ENCODE measurements at regions not wholly inside any gene's neighbourhood (a gene's known extent, or its start where the extent isn't known, plus 50 kb on each side); places are given as distances from the start of the nearest gene placed in this dataset.

DNA sequence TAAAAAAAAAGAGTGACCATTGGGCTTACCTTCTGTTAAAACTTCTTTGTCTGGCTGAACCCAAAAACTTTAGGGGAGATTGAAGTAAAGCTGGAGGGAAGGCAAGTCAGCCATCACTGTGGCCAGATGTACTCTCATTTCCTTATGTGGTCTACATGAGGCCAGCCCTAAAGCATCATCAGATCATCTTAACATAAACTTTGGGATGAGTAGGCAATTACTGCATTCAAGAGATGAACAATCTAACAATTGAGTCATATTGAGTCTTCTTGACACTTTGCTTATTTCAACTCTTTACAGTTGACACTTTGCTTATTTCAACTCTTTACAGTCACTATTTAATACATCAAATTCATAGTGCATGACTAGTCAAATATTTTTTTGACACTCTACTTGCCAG is 155.6 kb downstream of the QPCT start:
- H3K27ac ChIP-seq (ENCODE audit: low read depth in 2 of 2, low read length in 2 of 2), result no peak overlapping the region
- no peaks in the 10 kb centered on the region for H3K27me3 ChIP-seq (ENCODE audit: control insufficient read depth in 2 of 2, insufficient read depth in 2 of 2, low read length in 2 of 2)
- H3K4me1 ChIP-seq (ENCODE audit: control insufficient read depth in 2 of 2, insufficient read depth in 2 of 2, low read length in 2 of 2), result no peaks in the 10 kb centered on the region
- H3K9me3 ChIP-seq (ENCODE audit: control insufficient read depth in 2 of 2, low read length in 2 of 2), result no peaks in the 10 kb centered on the region
- H3K9ac ChIP-seq (ENCODE audit: low read depth in 1 of 2, low read length in 2 of 2), result no peak overlapping the region
- H3K4me3 ChIP-seq (ENCODE audit: low read length in 2 of 2), result no peak overlapping the region
- no peaks in the 10 kb centered on the region for H3K36me3 ChIP-seq (ENCODE audit: control insufficient read depth in 2 of 2, insufficient read depth in 2 of 2, low read length in 2 of 2)

DNA sequence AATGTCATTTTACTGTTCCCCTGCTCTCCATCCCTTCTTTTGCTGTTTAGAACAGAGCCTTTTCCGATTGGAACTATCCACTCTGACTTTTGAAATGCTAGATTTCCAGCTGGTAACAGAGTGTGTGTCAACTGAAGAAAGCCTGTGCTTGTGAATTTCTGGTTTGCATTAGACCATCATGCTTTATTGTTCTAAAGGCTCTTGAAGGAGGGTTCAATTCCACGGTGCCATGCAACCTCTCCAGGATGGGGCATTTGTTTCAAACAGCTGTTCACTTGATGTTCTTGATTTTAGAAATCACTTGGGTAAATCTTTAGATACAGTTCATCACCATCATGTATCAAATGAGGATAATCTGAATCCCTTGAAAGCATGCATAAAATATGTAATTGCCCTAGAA is 156.7 kb downstream of the QPCT start:
- no peaks in the 10 kb centered on the region for H3K27me3 ChIP-seq (ENCODE audit: control insufficient read depth in 2 of 2, insufficient read depth in 2 of 2, low read length in 2 of 2)
- no peak overlapping the region for H3K9ac ChIP-seq (ENCODE audit: low read depth in 1 of 2, low read length in 2 of 2)
- no peak overlapping the region for H3K4me3 ChIP-seq (ENCODE audit: low read length in 2 of 2)
- no peaks in the 10 kb centered on the region for H3K9me3 ChIP-seq (ENCODE audit: control insufficient read depth in 2 of 2, low read length in 2 of 2)
- H3K4me1 ChIP-seq (ENCODE audit: control insufficient read depth in 2 of 2, insufficient read depth in 2 of 2, low read length in 2 of 2), result no peaks in the 10 kb centered on the region
- no peak overlapping the region for H3K27ac ChIP-seq (ENCODE audit: low read depth in 2 of 2, low read length in 2 of 2)
- no peaks in the 10 kb centered on the region for H3K36me3 ChIP-seq (ENCODE audit: control insufficient read depth in 2 of 2, insufficient read depth in 2 of 2, low read length in 2 of 2)

DNA sequence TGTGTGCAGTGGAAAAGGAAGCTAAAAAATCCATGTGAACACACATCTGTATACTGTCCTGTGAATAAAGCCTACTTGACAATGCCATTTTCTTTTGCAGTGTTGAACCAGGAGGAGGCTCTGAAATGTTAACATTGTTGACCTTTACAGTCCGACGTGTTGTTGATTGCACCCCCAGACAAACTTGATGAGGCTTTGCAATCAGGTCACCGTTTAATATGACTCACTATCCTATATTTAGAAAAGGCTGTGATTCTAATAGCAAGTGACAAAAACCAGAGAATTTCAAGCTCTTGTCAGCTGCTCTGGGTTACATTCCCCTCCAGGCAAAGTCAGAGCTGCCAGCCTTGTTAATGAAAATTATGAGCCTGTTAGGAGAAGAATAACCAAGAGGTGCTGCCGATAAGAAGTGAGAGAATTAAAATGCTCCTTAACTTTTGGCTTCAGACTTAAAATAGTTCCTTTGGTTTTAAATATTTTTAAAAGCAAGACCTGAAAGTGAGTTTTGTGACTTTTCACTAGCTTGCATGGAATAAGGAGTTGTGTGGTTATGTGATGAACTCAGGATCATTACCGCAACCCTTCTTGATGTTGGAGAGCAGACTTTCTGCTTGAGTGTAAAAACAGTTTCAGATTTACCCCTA is 162.1 kb downstream of the QPCT start:
- H3K36me3 ChIP-seq (ENCODE audit: control insufficient read depth in 2 of 2, insufficient read depth in 2 of 2, low read length in 2 of 2), result no peaks in the 10 kb centered on the region
- H3K27ac ChIP-seq (ENCODE audit: low read depth in 2 of 2, low read length in 2 of 2), result no peak overlapping the region
- H3K9ac ChIP-seq (ENCODE audit: low read depth in 1 of 2, low read length in 2 of 2), result no peak overlapping the region
- no peaks in the 10 kb centered on the region for H3K4me1 ChIP-seq (ENCODE audit: control insufficient read depth in 2 of 2, insufficient read depth in 2 of 2, low read length in 2 of 2)
- H3K27me3 ChIP-seq (ENCODE audit: control insufficient read depth in 2 of 2, insufficient read depth in 2 of 2, low read length in 2 of 2), result no peaks in the 10 kb centered on the region
- H3K9me3 ChIP-seq (ENCODE audit: control insufficient read depth in 2 of 2, low read length in 2 of 2), result no peaks in the 10 kb centered on the region
- H3K4me3 ChIP-seq (ENCODE audit: low read length in 2 of 2), result no peak overlapping the region

DNA sequence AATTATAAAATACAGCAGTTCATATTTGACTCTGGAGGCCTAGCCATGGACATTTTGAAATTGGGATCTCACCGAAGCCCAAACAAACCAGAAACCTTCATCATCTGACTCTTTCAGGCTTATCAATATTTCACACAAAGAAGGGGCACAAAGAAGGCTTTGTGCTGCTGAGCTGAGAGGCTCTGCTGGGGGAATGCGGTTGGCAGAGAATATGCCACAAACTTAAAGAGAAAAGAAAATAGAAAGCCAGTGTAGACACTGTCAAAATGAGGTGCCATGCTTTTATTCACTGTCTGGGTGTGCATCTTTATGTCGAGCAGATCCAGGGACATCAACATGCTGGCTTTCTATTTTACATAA is 162.6 kb downstream of the QPCT start:
- Histone ChIP-seq H3K4me1 (ENCODE audit: control insufficient read depth in 2 of 2, insufficient read depth in 2 of 2, low read length in 2 of 2) (no peaks in the 10 kb centered on the region), H3K27me3 (ENCODE audit: control insufficient read depth in 2 of 2, insufficient read depth in 2 of 2, low read length in 2 of 2) (no peaks in the 10 kb centered on the region), H3K4me3 (ENCODE audit: low read length in 2 of 2) (no peak overlapping the region), H3K36me3 (ENCODE audit: control insufficient read depth in 2 of 2, insufficient read depth in 2 of 2, low read length in 2 of 2) (no peaks in the 10 kb centered on the region), H3K27ac (ENCODE audit: low read depth in 2 of 2, low read length in 2 of 2) (no peak overlapping the region), H3K9me3 (ENCODE audit: control insufficient read depth in 2 of 2, low read length in 2 of 2) (no peaks in the 10 kb centered on the region), H3K9ac (ENCODE audit: low read depth in 1 of 2, low read length in 2 of 2) (no peak overlapping the region)

DNA sequence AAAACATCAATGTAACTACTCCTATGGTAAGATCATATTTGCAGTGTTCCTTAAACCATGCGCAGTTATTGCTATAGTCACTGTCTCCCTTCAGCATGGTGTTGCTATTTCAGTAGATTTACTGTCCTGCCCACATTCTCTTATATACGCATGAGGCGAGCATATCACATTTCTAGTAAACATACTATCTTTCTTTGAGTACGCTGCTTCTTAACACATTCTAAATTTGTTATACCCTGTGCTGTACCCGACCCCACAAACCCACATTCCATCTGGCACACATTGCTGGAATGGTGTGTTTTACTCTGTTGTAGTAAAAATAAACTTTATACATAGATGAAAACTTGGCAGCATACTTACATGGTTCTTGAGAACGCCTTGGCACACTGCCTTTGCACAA is 163.3 kb downstream of the QPCT start:
- H3K4me1 ChIP-seq (ENCODE audit: control insufficient read depth in 2 of 2, insufficient read depth in 2 of 2, low read length in 2 of 2), result no peaks in the 10 kb centered on the region
- H3K9ac ChIP-seq (ENCODE audit: low read depth in 1 of 2, low read length in 2 of 2), result no peak overlapping the region
- H3K36me3 ChIP-seq (ENCODE audit: control insufficient read depth in 2 of 2, insufficient read depth in 2 of 2, low read length in 2 of 2), result no peaks in the 10 kb centered on the region
- no peaks in the 10 kb centered on the region for H3K9me3 ChIP-seq (ENCODE audit: control insufficient read depth in 2 of 2, low read length in 2 of 2)
- H3K27ac ChIP-seq (ENCODE audit: low read depth in 2 of 2, low read length in 2 of 2), result no peak overlapping the region
- no peak overlapping the region for H3K4me3 ChIP-seq (ENCODE audit: low read length in 2 of 2)
- H3K27me3 ChIP-seq (ENCODE audit: control insufficient read depth in 2 of 2, insufficient read depth in 2 of 2, low read length in 2 of 2), result no peaks in the 10 kb centered on the region

DNA sequence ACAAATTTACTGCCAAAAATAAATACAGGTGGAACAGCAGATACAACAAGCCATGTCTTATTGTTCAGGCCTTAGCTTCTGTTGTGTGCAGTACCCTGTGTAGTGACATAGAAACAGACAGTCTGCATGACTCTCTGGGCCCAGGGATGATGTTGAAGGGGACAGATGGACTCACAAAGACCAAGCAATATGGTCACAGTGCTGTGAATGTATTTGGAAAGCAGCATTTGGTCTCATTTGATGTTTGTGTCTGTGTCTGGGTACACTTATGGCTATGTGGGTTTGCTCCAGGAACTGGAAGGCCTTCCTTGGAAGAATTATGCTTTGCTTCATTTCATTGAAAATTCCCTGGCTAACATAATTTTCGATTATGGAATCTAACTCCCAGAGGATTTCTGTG is 158.5 kb downstream of the CDC42EP3 start:
- Histone ChIP-seq H3K27ac (ENCODE audit: low read depth in 2 of 2, low read length in 2 of 2) (no peak overlapping the region), H3K4me3 (ENCODE audit: low read length in 2 of 2) (no peak overlapping the region), H3K27me3 (ENCODE audit: control insufficient read depth in 2 of 2, insufficient read depth in 2 of 2, low read length in 2 of 2) (no peaks in the 10 kb centered on the region), H3K9me3 (ENCODE audit: control insufficient read depth in 2 of 2, low read length in 2 of 2) (no peaks in the 10 kb centered on the region), H3K4me1 (ENCODE audit: control insufficient read depth in 2 of 2, insufficient read depth in 2 of 2, low read length in 2 of 2) (no peaks in the 10 kb centered on the region), H3K36me3 (ENCODE audit: control insufficient read depth in 2 of 2, insufficient read depth in 2 of 2, low read length in 2 of 2) (no peaks in the 10 kb centered on the region), H3K9ac (ENCODE audit: low read depth in 1 of 2, low read length in 2 of 2) (no peak overlapping the region)

DNA sequence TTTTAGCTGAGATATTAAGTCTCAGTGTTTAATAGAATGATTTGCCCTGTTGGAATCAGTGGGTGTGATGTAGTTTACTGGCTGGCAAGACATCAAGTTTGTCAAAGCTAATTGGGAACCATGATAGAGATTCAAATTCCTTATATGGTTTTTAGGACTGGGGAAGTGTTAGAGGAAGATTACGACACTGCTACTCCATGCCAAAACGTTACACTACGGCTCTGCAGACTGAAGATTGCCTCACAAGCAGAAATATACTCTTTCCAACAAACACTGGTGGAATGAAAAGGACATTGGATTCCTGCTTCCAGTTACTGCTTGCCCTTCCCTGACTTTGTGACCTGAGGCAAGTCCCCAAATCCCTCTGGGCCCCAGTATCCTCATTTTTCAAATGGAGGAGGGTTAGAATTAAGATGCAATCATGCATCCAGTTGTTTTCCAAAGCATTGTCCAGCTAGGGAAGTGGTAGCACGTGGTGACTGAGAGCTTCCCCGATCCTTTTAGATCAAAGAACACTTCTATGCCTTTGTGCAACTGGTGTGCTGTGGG is 147.6 kb downstream of the CDC42EP3 start:
- H3K4me1 ChIP-seq (ENCODE audit: control insufficient read depth in 2 of 2, insufficient read depth in 2 of 2, low read length in 2 of 2), result no peaks in the 10 kb centered on the region
- peak overlapping the region; percentile 4 to 9 for H3K27ac ChIP-seq (ENCODE audit: low read depth in 2 of 2, low read length in 2 of 2)
- no peaks in the 10 kb centered on the region for H3K36me3 ChIP-seq (ENCODE audit: control insufficient read depth in 2 of 2, insufficient read depth in 2 of 2, low read length in 2 of 2)
- no peak overlapping the region for H3K4me3 ChIP-seq (ENCODE audit: low read length in 2 of 2)
- H3K27me3 ChIP-seq (ENCODE audit: control insufficient read depth in 2 of 2, insufficient read depth in 2 of 2, low read length in 2 of 2), result no peaks in the 10 kb centered on the region
- no peak overlapping the region for H3K9ac ChIP-seq (ENCODE audit: low read depth in 1 of 2, low read length in 2 of 2)
- no peaks in the 10 kb centered on the region for H3K9me3 ChIP-seq (ENCODE audit: control insufficient read depth in 2 of 2, low read length in 2 of 2)

DNA sequence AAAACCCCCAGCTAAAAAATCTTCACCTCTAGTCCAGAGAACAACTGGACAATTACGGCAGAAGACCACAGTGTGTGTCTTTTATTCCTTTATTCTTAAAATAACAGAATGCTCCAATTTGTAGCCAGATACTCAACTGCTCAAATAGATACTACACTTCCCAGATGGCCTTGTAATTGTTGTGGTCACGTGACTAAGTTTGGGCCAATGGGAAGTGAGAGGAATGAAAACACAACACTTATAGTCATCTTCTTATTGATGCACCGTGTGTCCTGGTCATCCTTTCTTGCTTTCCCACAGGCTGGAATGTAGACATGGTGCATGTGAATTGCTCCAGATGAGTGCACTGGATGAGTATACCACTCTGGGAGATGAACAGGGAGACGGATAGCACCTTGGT is 145.1 kb downstream of the CDC42EP3 start:
- Histone ChIP-seq H3K9ac (ENCODE audit: low read depth in 1 of 2, low read length in 2 of 2) (no peak overlapping the region), H3K36me3 (ENCODE audit: control insufficient read depth in 2 of 2, insufficient read depth in 2 of 2, low read length in 2 of 2) (no peaks in the 10 kb centered on the region), H3K4me3 (ENCODE audit: low read length in 2 of 2) (no peak overlapping the region), H3K27me3 (ENCODE audit: control insufficient read depth in 2 of 2, insufficient read depth in 2 of 2, low read length in 2 of 2) (no peaks in the 10 kb centered on the region), H3K9me3 (ENCODE audit: control insufficient read depth in 2 of 2, low read length in 2 of 2) (no peaks in the 10 kb centered on the region), H3K27ac (ENCODE audit: low read depth in 2 of 2, low read length in 2 of 2) (no peak overlapping the region), H3K4me1 (ENCODE audit: control insufficient read depth in 2 of 2, insufficient read depth in 2 of 2, low read length in 2 of 2) (no peaks in the 10 kb centered on the region)

DNA sequence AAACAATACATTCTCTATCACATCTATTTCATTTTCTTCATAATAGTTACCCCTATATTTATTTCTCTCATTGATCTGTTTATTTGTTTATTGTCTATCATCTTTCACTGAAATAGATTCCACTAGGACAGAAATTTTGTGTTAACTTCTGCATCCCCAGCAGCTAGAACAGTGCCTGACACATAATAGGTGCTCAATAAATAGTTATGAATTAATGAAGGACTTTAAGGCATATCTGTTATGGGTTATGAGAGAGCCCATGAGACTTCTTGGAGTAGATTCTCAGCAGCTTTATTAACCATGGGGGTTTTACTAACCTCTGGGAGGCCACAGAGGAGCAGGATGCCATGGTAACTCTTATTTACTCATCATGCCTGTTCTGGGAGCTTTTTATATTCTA is 144.6 kb downstream of the CDC42EP3 start:
- Histone ChIP-seq H3K27ac (ENCODE audit: low read depth in 2 of 2, low read length in 2 of 2) (no peak overlapping the region), H3K4me3 (ENCODE audit: low read length in 2 of 2) (no peak overlapping the region), H3K4me1 (ENCODE audit: control insufficient read depth in 2 of 2, insufficient read depth in 2 of 2, low read length in 2 of 2) (no peaks in the 10 kb centered on the region), H3K9ac (ENCODE audit: low read depth in 1 of 2, low read length in 2 of 2) (no peak overlapping the region), H3K36me3 (ENCODE audit: control insufficient read depth in 2 of 2, insufficient read depth in 2 of 2, low read length in 2 of 2) (no peaks in the 10 kb centered on the region), H3K27me3 (ENCODE audit: control insufficient read depth in 2 of 2, insufficient read depth in 2 of 2, low read length in 2 of 2) (no peaks in the 10 kb centered on the region), H3K9me3 (ENCODE audit: control insufficient read depth in 2 of 2, low read length in 2 of 2) (no peaks in the 10 kb centered on the region)

DNA sequence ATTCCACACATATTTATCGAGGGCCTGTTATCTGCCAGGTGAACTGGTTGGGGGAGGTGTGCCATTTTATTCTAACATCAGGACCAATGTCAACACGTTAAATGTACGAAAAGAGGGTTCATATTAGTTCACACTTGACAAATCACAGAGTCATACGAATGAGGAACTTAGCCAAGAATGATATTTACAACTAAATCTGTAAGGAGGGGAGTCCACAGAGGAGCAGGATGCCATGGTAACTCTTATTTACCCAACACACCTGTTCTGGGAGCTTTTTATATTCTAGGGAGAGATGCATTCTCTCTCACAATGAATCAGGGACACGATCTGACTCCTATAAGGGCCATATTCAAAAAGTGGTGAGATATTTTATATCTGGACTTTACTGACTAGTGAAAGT is 144.1 kb downstream of the CDC42EP3 start:
- Histone ChIP-seq H3K4me3 (ENCODE audit: low read length in 2 of 2) (no peak overlapping the region), H3K9ac (ENCODE audit: low read depth in 1 of 2, low read length in 2 of 2) (no peak overlapping the region), H3K4me1 (ENCODE audit: control insufficient read depth in 2 of 2, insufficient read depth in 2 of 2, low read length in 2 of 2) (no peaks in the 10 kb centered on the region), H3K36me3 (ENCODE audit: control insufficient read depth in 2 of 2, insufficient read depth in 2 of 2, low read length in 2 of 2) (no peaks in the 10 kb centered on the region), H3K27ac (ENCODE audit: low read depth in 2 of 2, low read length in 2 of 2) (no peak overlapping the region), H3K27me3 (ENCODE audit: control insufficient read depth in 2 of 2, insufficient read depth in 2 of 2, low read length in 2 of 2) (no peaks in the 10 kb centered on the region), H3K9me3 (ENCODE audit: control insufficient read depth in 2 of 2, low read length in 2 of 2) (no peaks in the 10 kb centered on the region)
